Testis (tissue), 2 donors: ENCODE measurements at regions not wholly inside any gene's neighbourhood (a gene's known extent, or its start where the extent isn't known, plus 50 kb on each side); places are given as distances from the start of the nearest gene placed in this dataset.

ENCODE experiments used
- DNase-seq: peaks from one replicate; pipeline ENCODE4 v3.0.0-alpha.2; 2019
- H3K27ac ChIP-seq, 2 donors: fragments of 200-600 bp; sonication (generic); one replicate each; pipeline ENCODE4 v1.5.1; 2019
- H3K27me3 ChIP-seq: fragments of 200-600 bp; sonication (generic); one replicate; pipeline ENCODE4 v1.5.1; 2019
- H3K36me3 ChIP-seq: fragments of 200-600 bp; sonication (generic); one replicate; pipeline ENCODE4 v1.5.1; 2017; ENCODE audit warnings: low read depth; ENCODE audit errors: missing control alignments
- H3K4me1 ChIP-seq: fragments of 200-600 bp; sonication (generic); one replicate; pipeline ENCODE4 v1.5.1; 2019
- H3K4me3 ChIP-seq, 2 donors: fragments of 200-600 bp; sonication (generic); one replicate each; pipeline ENCODE4 v1.5.1; 2017 to 2019
- H3K9me3 ChIP-seq: fragments of 200-600 bp; sonication (generic); one replicate; pipeline ENCODE4 v1.5.1; 2017
- CTCF ChIP-seq, 3 experiments: fragments of 450-650 bp in 2 of 3; fragments of 200-600 bp in 1 of 3; sonication (generic) in 1 of 3; IDR thresholded peaks; one replicate each; pipeline ENCODE4 v1.5.1; 2016 to 2019; ENCODE audit warnings: antibody characterized with exemption in 3 of 3, mild to moderate bottlenecking in 2 of 3, moderate library complexity in 1 of 3
- POLR2A ChIP-seq: fragments of 450-650 bp; IDR thresholded peaks from one replicate; pipeline ENCODE4 v1.6.1; 2017; ENCODE audit warnings: antibody characterized with exemption, mild to moderate bottlenecking, moderate library complexity
- WGBS, 2 donors: methylation state at CpG; one replicate each; pipeline ENCODE4 v1.1.5; 2018; 5-methylcytosine and 5-hydroxymethylcytosine counted together
- intact Hi-C: fragments of 100-400 bp; cut with DNase I; formaldehyde crosslinking; loops from one replicate; pipeline ENCODE4 v1.15.1; 2023; ENCODE audit warnings: low total_unique reads

GRCh38 chr9:108078811-108079210 lies 589.2 kb upstream of the KLF4 start:
- Histone ChIP-seq H3K9me3 (no peaks in the 10 kb centered on the region), H3K27ac (no peak overlapping the region), H3K4me3 (no peak overlapping the region), H3K4me1 (no peaks in the 10 kb centered on the region), H3K27me3 (no peaks in the 10 kb centered on the region), H3K36me3 (no peaks in the 10 kb centered on the region)
- WGBS, 2 donors = 88% methylated on average over 2 of the region's 2 CpGs
- DNase-seq = no peak
- TF ChIP-seq POLR2A (no peak), CTCF (IDR thresholded peaks at IDR 0.05) (no peak)
- intact Hi-C loops = no loop called here

- no peak for DNase-seq
- TF ChIP-seq CTCF (IDR thresholded peaks at IDR 0.05) = no peak
- Histone ChIP-seq H3K4me1 (no peaks in the 10 kb centered on the region), H3K27me3 (no peaks in the 10 kb centered on the region), H3K36me3 (no peaks in the 10 kb centered on the region), H3K27ac (no peak overlapping the region), H3K9me3 (no peaks in the 10 kb centered on the region), H3K4me3 (no peak overlapping the region)
- 74 to 84% methylated on average over 8 of the region's 8 CpGs for WGBS, 2 donors
- intact Hi-C loops = no loop called here
Observed at GRCh38 chr9:108078375-108078774, 588.8 kb upstream of the KLF4 start.

- no peak overlapping the region for H3K4me3 ChIP-seq
- DNase-seq = no peak
- H3K4me1 ChIP-seq = no peaks in the 10 kb centered on the region
- H3K36me3 ChIP-seq = no peaks in the 10 kb centered on the region
- TF ChIP-seq POLR2A (no peak), CTCF (IDR thresholded peaks at IDR 0.05) (no peak)
- no peaks in the 10 kb centered on the region for H3K9me3 ChIP-seq
- H3K27ac ChIP-seq = no peak overlapping the region
- no peaks in the 10 kb centered on the region for H3K27me3 ChIP-seq
- intact Hi-C loops = no loop called here
- WGBS, 2 donors = 64 to 83% methylated on average over 10 of the region's 10 CpGs
Observed at GRCh38 chr9:108077556-108077955, 588.0 kb upstream of the KLF4 start.

GRCh38 chr9:108074900-108075299 lies 585.3 kb upstream of the KLF4 start:
- TF ChIP-seq POLR2A (no peak), CTCF (IDR thresholded peaks at IDR 0.05) (no peak)
- H3K27me3 ChIP-seq = no peaks in the 10 kb centered on the region
- H3K36me3 ChIP-seq = no peaks in the 10 kb centered on the region
- H3K4me1 ChIP-seq = no peaks in the 10 kb centered on the region
- H3K4me3 ChIP-seq = no peak overlapping the region
- H3K9me3 ChIP-seq = no peaks in the 10 kb centered on the region
- 92 to 95% methylated on average over 5 of the region's 5 CpGs for WGBS, 2 donors
- DNase-seq = no peak
- intact Hi-C loops = no loop called here
- no peak overlapping the region for H3K27ac ChIP-seq

- H3K4me1 ChIP-seq = no peaks in the 10 kb centered on the region
- intact Hi-C loops = no loop called here
Observed at GRCh38 chr9:108073823-108074222, 584.3 kb upstream of the KLF4 start.

More at GRCh38 chr9:108073823-108074222, 584.3 kb upstream of the KLF4 start:
- TF ChIP-seq POLR2A (no peak), CTCF (IDR thresholded peaks at IDR 0.05) (no peak)
- no peaks in the 10 kb centered on the region for H3K27me3 ChIP-seq
- no peaks in the 10 kb centered on the region for H3K36me3 ChIP-seq
- whole genome bisulfite sequencing, 2 donors = 75 to 79% methylated on average over 6 of the region's 6 CpGs
- H3K27ac ChIP-seq = no peak overlapping the region
- H3K4me3 ChIP-seq = no peak overlapping the region
- H3K9me3 ChIP-seq = no peaks in the 10 kb centered on the region
- DNase-seq = no peak
